ENCODE measurements at regions not wholly inside any gene's neighbourhood (a gene's known extent, or its start where the extent isn't known, plus 50 kb on each side); places are given as distances from the start of the nearest gene placed in this dataset.

DNA sequence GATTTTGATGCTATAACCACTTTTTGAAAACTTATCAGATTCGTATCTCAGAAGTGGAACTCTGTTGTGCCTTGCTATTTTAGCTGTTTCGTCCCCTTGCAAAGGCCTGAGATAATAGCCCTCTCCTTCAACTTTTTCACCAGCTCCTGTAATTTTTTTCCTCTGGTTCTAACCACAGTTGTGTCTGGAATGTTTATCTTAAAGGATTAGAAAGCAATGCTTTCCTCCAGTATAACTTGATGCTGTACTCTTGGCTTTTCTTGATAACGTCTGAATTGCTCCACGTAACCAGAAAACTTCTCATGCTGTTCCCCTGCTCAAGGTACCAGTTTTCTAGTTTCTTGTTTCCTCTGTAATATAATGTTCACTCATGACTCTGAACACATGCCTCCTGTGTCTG, 209.4 kb downstream of the DTWD2 start:
- CTCF ChIA-PET = interaction anchor here (1.5 kb wide), 1 partner anchor 12 kb away, joined by 6 read pairs; no protein-coding TSS in a partner anchor
- DNase-seq = no peak
- Mint-ChIP-seq H3K27me3 (no peaks in the 10 kb centered on the region), H3K4me3 (no peak overlapping the region), H3K36me3 (no peaks in the 10 kb centered on the region), H3K4me1 (no peaks in the 10 kb centered on the region), H3K9me3 (no peaks in the 10 kb centered on the region), H3K27ac (no peak overlapping the region)

GRCh38 chr5:118777189-118777736, 211.1 kb downstream of the DTWD2 start:
- no peaks in the 10 kb centered on the region for H3K27me3 Mint-ChIP-seq
- no peaks in the 10 kb centered on the region for H3K9me3 Mint-ChIP-seq
- no peak overlapping the region for H3K27ac Mint-ChIP-seq
- H3K36me3 Mint-ChIP-seq = no peaks in the 10 kb centered on the region
- no peak overlapping the region for H3K4me3 Mint-ChIP-seq
- CTCF ChIA-PET = no interaction called here
- DNase-seq = no peak
- no peaks in the 10 kb centered on the region for H3K4me1 Mint-ChIP-seq

- Mint-ChIP-seq H3K27me3 (no peaks in the 10 kb centered on the region), H3K27ac (no peak overlapping the region), H3K36me3 (no peaks in the 10 kb centered on the region), H3K9me3 (no peaks in the 10 kb centered on the region), H3K4me1 (no peaks in the 10 kb centered on the region), H3K4me3 (no peak overlapping the region)
- DNase-seq = no peak
- CTCF ChIA-PET = no interaction called here
These were observed 211.6 kb downstream of the DTWD2 start for GRCh38 chr5:118776755-118777154.

DNA sequence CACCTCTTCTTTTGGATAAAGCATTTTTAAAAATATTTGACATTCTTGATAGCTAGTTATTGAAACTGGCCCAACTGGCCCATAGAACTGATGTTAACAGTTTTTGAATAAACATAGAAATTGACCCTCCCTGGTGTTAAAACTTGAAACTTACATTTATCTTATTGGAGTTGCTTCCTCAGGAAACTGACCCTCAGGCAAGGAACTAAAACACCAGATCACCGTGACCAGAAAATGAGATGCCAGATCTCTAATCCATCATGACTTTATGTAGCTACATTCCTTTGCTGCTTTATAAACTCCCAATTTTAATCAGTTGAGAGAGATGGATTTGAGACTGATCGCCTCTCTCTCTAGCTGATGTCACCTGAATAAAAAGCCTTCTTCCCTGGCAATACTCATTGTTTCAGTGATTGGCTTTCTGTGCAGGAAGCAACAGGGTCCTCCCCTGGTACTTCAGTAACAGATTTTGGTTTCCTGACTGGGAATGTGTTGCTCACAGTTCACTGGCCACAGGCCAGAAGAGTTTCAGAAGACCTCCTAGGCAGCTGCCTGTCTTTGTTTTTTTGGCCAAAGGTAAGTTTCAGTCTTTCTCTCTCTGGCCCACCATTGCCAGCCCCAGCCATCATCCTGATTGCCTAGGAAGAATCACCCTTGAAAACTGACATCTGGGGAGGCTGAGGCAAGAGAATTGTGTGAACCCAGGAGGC, 212.4 kb downstream of the DTWD2 start:
- H3K36me3 Mint-ChIP-seq = no peaks in the 10 kb centered on the region
- CTCF ChIA-PET = no interaction called here
- DNase-seq = no peak
- no peaks in the 10 kb centered on the region for H3K9me3 Mint-ChIP-seq
- no peak overlapping the region for H3K27ac Mint-ChIP-seq
- H3K27me3 Mint-ChIP-seq = no peaks in the 10 kb centered on the region
- H3K4me1 Mint-ChIP-seq = no peaks in the 10 kb centered on the region
- no peak overlapping the region for H3K4me3 Mint-ChIP-seq

DNA sequence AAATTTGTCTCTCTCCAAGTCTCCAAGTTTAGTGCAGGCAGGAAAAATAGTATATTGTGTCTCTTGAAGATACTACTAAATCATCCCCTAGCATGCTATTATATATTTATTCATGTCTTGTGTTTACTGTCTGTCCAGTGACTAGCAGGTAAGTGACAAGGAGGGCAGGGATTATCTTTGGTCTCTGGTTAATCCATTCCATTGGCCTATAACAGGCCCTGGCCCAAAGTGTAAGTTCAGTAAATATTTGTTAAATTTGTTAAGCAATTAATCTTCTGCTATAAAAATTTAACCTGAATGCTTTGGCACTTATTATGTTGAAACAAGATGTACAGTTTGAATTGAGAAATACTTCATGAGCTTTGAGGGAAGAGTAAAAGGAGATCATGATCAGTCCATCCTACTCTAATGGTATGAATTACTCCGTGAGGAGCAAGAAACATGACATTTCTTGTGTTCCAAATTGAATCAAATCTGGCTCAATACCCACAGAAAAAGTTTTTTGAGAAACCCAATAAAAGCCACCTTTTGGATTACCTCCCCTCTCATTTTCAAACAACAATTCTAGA, 219.7 kb downstream of the DTWD2 start:
- no peaks in the 10 kb centered on the region for H3K36me3 Mint-ChIP-seq
- H3K27ac Mint-ChIP-seq = no peak overlapping the region
- CTCF ChIA-PET = no interaction called here
- H3K4me1 Mint-ChIP-seq = no peaks in the 10 kb centered on the region
- H3K4me3 Mint-ChIP-seq = no peak overlapping the region
- no peaks in the 10 kb centered on the region for H3K27me3 Mint-ChIP-seq
- no peak for DNase-seq
- H3K9me3 Mint-ChIP-seq = peaks cover 2% of the 10 kb centered on the region

- Mint-ChIP-seq H3K4me3 (no peak overlapping the region), H3K27ac (no peak overlapping the region), H3K9me3 (peaks cover 3% of the 10 kb centered on the region), H3K27me3 (no peaks in the 10 kb centered on the region), H3K4me1 (no peaks in the 10 kb centered on the region), H3K36me3 (no peaks in the 10 kb centered on the region)
- no peak for DNase-seq
- CTCF ChIA-PET = no interaction called here
These were observed 226.1 kb downstream of the DTWD2 start for GRCh38 chr5:118762291-118762690.

DNA sequence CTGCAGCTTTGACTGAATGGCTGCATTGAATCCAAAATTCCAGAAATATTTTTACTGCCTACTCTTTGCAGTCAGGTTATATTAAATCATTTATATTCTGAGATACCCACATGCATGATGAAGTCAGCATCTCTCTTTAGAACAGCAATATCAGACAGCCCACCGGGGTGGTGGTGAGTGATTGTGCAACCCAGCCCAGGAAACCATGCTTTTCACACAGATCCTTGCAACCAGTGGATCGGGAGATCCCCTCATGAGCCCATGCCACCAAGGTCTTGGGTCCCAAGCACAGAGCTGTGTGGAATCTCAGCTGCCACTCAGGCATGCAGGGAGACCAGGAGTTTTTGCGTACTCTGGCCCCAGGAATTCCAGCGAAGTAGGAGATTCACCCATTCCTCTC, 226.5 kb downstream of the DTWD2 start:
- no peak for DNase-seq
- peaks cover 3% of the 10 kb centered on the region for H3K9me3 Mint-ChIP-seq
- no peaks in the 10 kb centered on the region for H3K36me3 Mint-ChIP-seq
- H3K4me1 Mint-ChIP-seq = no peaks in the 10 kb centered on the region
- CTCF ChIA-PET = no interaction called here
- H3K27ac Mint-ChIP-seq = no peak overlapping the region
- no peaks in the 10 kb centered on the region for H3K27me3 Mint-ChIP-seq
- no peak overlapping the region for H3K4me3 Mint-ChIP-seq

DNA sequence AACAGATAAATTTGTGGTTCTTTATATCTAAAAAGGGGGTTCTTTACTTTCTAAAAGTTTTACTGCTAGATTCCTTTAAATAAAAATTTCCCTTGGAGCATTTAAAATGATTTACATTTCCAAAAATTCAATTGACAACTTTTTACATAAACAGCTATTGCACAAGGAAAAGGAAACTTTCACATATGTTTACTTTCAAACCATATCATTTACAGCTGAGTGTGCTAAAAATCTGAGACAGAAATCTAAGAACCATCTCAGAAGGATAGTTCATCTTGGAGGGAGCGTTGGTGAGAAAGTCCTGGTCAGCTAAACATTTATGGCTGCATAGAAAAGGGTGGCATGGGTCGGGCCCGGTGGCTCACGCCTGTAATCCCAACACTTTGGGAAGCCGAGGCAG, 235.4 kb downstream of the DTWD2 start:
- no peaks in the 10 kb centered on the region for H3K9me3 Mint-ChIP-seq
- H3K4me1 Mint-ChIP-seq = no peaks in the 10 kb centered on the region
- DNase-seq = no peak
- no peaks in the 10 kb centered on the region for H3K36me3 Mint-ChIP-seq
- H3K27me3 Mint-ChIP-seq = no peaks in the 10 kb centered on the region
- H3K27ac Mint-ChIP-seq = no peak overlapping the region
- CTCF ChIA-PET = no interaction called here
- no peak overlapping the region for H3K4me3 Mint-ChIP-seq

GRCh38 chr5:118736396-118736795, 252.0 kb downstream of the DTWD2 start:
- DNase-seq = no peak
- CTCF ChIA-PET = no interaction called here
- Mint-ChIP-seq H3K36me3 (no peaks in the 10 kb centered on the region), H3K9me3 (no peaks in the 10 kb centered on the region), H3K4me3 (no peak overlapping the region), H3K4me1 (no peaks in the 10 kb centered on the region), H3K27me3 (no peaks in the 10 kb centered on the region), H3K27ac (no peak overlapping the region)

- Mint-ChIP-seq H3K36me3 (no peaks in the 10 kb centered on the region), H3K9me3 (no peaks in the 10 kb centered on the region), H3K4me3 (no peak overlapping the region), H3K27me3 (no peaks in the 10 kb centered on the region), H3K27ac (no peak overlapping the region), H3K4me1 (no peaks in the 10 kb centered on the region)
- no peak for DNase-seq
- CTCF ChIA-PET = no interaction called here
These were observed 255.0 kb downstream of the DTWD2 start for GRCh38 chr5:118733394-118733793.

GRCh38 chr5:118728191-118728590, 260.2 kb downstream of the DTWD2 start:
- Mint-ChIP-seq H3K4me3 (no peak overlapping the region), H3K36me3 (no peaks in the 10 kb centered on the region), H3K27ac (no peak overlapping the region), H3K9me3 (no peaks in the 10 kb centered on the region), H3K4me1 (no peaks in the 10 kb centered on the region), H3K27me3 (no peaks in the 10 kb centered on the region)
- CTCF ChIA-PET = no interaction called here
- DNase-seq = no peak

DNA sequence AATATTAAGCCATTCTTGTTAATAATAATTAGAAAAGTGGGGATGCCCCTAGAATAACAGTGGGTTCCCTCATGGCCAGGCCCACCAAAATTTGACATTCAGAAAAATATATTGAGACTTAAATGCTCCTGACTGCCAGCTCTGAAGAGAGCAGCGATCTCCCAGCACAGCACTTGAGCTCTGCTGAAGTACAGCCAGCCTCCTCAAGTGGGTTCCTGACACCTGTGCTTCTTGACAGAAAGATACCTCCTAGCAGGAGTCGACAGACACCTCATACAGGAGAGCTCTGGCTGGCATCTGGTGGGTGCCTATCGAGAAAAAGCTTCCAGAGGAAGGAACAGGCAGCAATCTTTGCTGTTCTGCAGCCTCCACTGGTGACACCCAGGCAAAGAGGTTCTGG, 261.5 kb downstream of the DTWD2 start:
- Mint-ChIP-seq H3K9me3 (no peaks in the 10 kb centered on the region), H3K27ac (no peak overlapping the region), H3K36me3 (no peaks in the 10 kb centered on the region), H3K27me3 (no peaks in the 10 kb centered on the region), H3K4me1 (no peaks in the 10 kb centered on the region), H3K4me3 (no peak overlapping the region)
- CTCF ChIA-PET = no interaction called here
- DNase-seq = no peak

DNA sequence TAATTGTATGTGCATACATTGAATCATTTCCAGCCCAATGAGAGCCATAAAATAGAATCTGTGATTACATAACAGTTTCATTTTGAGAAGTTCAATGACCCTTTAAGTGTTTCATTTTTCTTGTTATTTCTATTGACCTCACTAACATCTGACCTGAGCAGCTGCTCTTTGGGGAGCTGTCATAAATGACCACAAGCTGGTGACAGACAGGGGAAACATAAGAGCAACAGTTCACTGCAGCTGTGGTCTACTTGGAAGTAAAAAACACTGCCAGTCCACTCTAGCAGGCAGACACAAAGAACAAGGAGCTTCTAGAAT, 265.4 kb downstream of the DTWD2 start:
- Mint-ChIP-seq H3K27ac (no peak overlapping the region), H3K9me3 (no peaks in the 10 kb centered on the region), H3K4me3 (no peak overlapping the region), H3K4me1 (no peaks in the 10 kb centered on the region), H3K36me3 (no peaks in the 10 kb centered on the region), H3K27me3 (no peaks in the 10 kb centered on the region)
- no peak for DNase-seq
- CTCF ChIA-PET = no interaction called here

DNA sequence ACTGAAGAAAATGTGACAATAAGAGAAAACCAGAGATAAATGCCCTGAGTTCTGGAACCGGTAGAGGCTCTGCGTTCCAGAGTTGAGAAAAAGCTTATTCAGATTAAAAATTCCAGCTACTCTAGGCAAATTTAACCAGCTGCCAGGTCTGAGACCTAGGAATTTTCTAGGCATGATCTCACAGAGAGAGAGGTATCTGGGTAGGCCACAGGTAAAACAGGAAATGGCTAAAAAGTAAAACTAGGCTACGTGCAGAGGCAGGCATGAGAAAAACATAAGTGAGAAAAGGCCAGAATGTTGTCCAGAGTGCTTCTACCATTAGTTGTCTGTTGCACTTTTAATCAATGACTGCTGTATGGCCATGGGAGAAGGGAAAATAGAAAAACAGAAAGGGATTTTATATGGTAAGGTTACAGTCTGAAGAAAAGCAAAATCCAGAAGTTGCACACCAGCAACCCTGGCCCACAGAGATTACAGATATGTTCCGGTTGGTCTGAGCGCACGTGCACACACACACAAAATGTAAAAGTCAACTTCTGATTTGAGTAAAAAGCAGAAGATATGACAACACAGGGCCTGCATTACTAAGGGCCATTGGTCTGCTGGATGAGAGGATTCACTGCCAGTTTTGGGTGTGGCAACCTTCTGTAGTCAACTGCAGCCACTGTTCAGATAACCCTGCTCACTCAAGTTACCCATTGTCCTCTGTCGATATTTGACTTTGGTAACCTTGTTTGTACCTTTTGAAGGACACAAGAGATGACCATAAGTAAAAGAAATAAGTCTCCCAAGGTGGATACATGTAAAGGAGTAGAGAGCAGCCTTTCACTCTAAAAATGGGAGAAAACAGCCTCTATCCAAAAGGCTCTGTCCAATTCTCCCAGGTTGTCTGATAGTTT, 266.0 kb downstream of the DTWD2 start:
- Mint-ChIP-seq H3K36me3 (no peaks in the 10 kb centered on the region), H3K27ac (no peak overlapping the region), H3K9me3 (no peaks in the 10 kb centered on the region), H3K27me3 (no peaks in the 10 kb centered on the region), H3K4me1 (no peaks in the 10 kb centered on the region), H3K4me3 (no peak overlapping the region)
- DNase-seq = no peak
- CTCF ChIA-PET = no interaction called here

DNA sequence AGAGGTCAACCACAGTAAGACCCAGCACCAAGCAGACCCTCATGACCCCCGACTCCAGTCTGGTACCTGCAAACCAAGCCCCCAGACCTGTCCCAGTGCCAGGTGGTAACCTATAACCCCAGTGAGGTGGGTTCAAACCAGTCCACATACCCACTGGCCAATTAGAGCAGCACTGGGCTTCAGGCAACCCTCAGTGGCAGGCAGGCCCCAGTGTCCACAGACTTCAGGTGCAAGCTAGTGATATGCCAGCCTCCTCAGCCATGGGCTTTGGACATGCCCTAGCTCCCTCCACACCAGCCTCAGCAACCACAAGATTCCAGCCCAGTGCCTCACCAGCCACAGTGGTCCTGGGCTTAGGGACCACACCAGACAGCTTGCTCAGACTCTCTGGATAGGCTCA, 276.6 kb downstream of the DTWD2 start:
- H3K4me1 Mint-ChIP-seq = no peaks in the 10 kb centered on the region
- no peaks in the 10 kb centered on the region for H3K27me3 Mint-ChIP-seq
- CTCF ChIA-PET = no interaction called here
- no peaks in the 10 kb centered on the region for H3K36me3 Mint-ChIP-seq
- H3K27ac Mint-ChIP-seq = no peak overlapping the region
- no peak for DNase-seq
- peaks cover 9% of the 10 kb centered on the region for H3K9me3 Mint-ChIP-seq
- H3K4me3 Mint-ChIP-seq = no peak overlapping the region

All from activated naive CD4-positive, alpha-beta T cell treated with anti-CD3 and anti-CD28 coated beads, Interleukin-2, amount 10 ng/mL, durations not matched to agents 7 days and 5 days (primary cell).